T-cell (primary cell): ENCODE measurements at regions not wholly inside any gene's neighbourhood (a gene's known extent, or its start where the extent isn't known, plus 50 kb on each side); places are given as distances from the start of the nearest gene placed in this dataset.

Experiments
- ATAC-seq, 4 experiments: fragments of 200-7000 bp in 3 of 4; fragments of 150-1000 bp in 1 of 4; cut with Tn5 transposase; replicated peaks in 1 of 4; 1 replicate in 3 of 4; 2 replicates in 1 of 4; pipeline ENCODE4 v1.10.0; 2021; ENCODE audit warnings: moderate library complexity in 3 of 4, mild to moderate bottlenecking in 2 of 4, moderate number of reproducible peaks in 1 of 4
- CTCF ChIA-PET, 2 donors: fragments of 300-600 bp; sonication (Branson Sonifier 250); formaldehyde crosslinking; loops; one replicate each; lab custom pipeline; 2022; ENCODE audit warnings: antibody characterized with exemption in 2 of 2; lab: Charles Lee
- POLR2A ChIA-PET, 2 donors: fragments of 300-600 bp; sonication (Branson Sonifier 250); formaldehyde crosslinking; loops; one replicate each; lab custom pipeline; 2022; ENCODE audit warnings: antibody characterized with exemption in 2 of 2; lab: Charles Lee
- DNase-seq, 35 experiments: peaks; one replicate each; pipeline versions ENCODE4 v3.0.0 to v3.0.0-alpha.2; 2013 to 2023
- H3K27ac ChIP-seq: one replicate; pipeline ENCODE4 v1.5.1; 2013; ENCODE audit warnings: low read length
- H3K27me3 ChIP-seq, 2 experiments: replicated peaks in 1 of 2; 1 replicate in 1 of 2; 2 replicates in 1 of 2; pipeline versions ENCODE4 v1.6.1 to v1.7.0; 2013; ENCODE audit warnings: low read length in 1 of 2, mixed read lengths in 1 of 2; ENCODE audit not compliant: control insufficient read depth in 2 of 2, insufficient read depth in 2 of 2; ENCODE audit errors: extremely low read depth in 1 of 2
- H3K36me3 ChIP-seq, 2 donors: 1 replicate in 1 of 2; 2 replicates in 1 of 2; pipeline versions ENCODE4 v1.6.1 to v1.7.0; 2013; ENCODE audit warnings: low read length in 1 of 2; ENCODE audit not compliant: control insufficient read depth in 2 of 2, insufficient read depth in 1 of 2; ENCODE audit errors: extremely low read depth in 1 of 2
- H3K4me1 ChIP-seq, 2 experiments: 1 replicate in 1 of 2; 2 replicates in 1 of 2; pipeline versions ENCODE4 v1.6.1 to v1.7.0; 2013; ENCODE audit warnings: low read length in 2 of 2, mixed read lengths in 1 of 2; ENCODE audit not compliant: insufficient read depth in 2 of 2, control insufficient read depth in 1 of 2; ENCODE audit errors: extremely low read depth in 1 of 2
- H3K4me3 ChIP-seq, 2 donors: 1 replicate in 1 of 2; 2 replicates in 1 of 2; pipeline versions ENCODE4 v1.5.1 to v1.7.0; 2013; ENCODE audit warnings: mild to moderate bottlenecking in 2 of 2, low read length in 1 of 2, moderate library complexity in 1 of 2; ENCODE audit not compliant: control insufficient read depth in 1 of 2; ENCODE audit errors: extremely low read depth in 1 of 2
- H3K9me3 ChIP-seq: 2 replicates; pipeline ENCODE4 v1.7.0; 2013
- H3K27ac Mint-ChIP-seq, 2 donors: one replicate each; pipeline ENCODE4 v1.8.0; 2020 to 2021; ENCODE audit warnings: mild to moderate bottlenecking in 2 of 2, mixed read lengths in 2 of 2
- H3K27me3 Mint-ChIP-seq, 2 donors: one replicate each; pipeline ENCODE4 v1.8.0; 2021 to 2022; ENCODE audit warnings: mixed read lengths in 2 of 2
- H3K36me3 Mint-ChIP-seq: one replicate; pipeline ENCODE4 v1.8.0; 2021; ENCODE audit warnings: mixed read lengths
- H3K4me1 Mint-ChIP-seq, 3 donors: one replicate each; pipeline ENCODE4 v1.8.0; 2020 to 2022; ENCODE audit warnings: mixed read lengths in 3 of 3, mild to moderate bottlenecking in 1 of 3
- H3K4me3 Mint-ChIP-seq, 3 donors: one replicate each; pipeline ENCODE4 v1.8.0; 2020 to 2022; ENCODE audit warnings: mild to moderate bottlenecking in 3 of 3, mixed read lengths in 3 of 3, moderate library complexity in 3 of 3
- H3K9me3 Mint-ChIP-seq, 3 donors: one replicate each; pipeline ENCODE4 v1.8.0; 2020 to 2022; ENCODE audit warnings: mixed read lengths in 3 of 3
- WGBS: methylation state at CpG from one replicate; pipeline ENCODE4 v1.1.5; 2013; ENCODE audit warnings: missing lambda C conversion rate; ENCODE audit not compliant: insufficient coverage; 5-methylcytosine and 5-hydroxymethylcytosine counted together

GRCh38 chr16:51051671-51052070, 99.4 kb downstream of the SALL1 start:
- 33% methylated on average over 1 of the region's 1 CpG for WGBS
- H3K4me3 Mint-ChIP-seq, result no peak overlapping the region
- ChIA-PET POLR2A (no interaction called here), CTCF (no interaction called here)
- H3K9me3 Mint-ChIP-seq, result peaks cover 0 to 11% (median 3%) of the 10 kb centered on the region in 3 donors
- Histone ChIP-seq H3K9me3 (no peaks in the 10 kb centered on the region), H3K4me3 (no peak overlapping the region), H3K27me3 (peaks cover 0 to 7% of the 10 kb centered on the region in 2 experiments), H3K27ac (no peak overlapping the region), H3K4me1 (no peaks in the 10 kb centered on the region), H3K36me3 (no peaks in the 10 kb centered on the region)
- no peak overlapping the region for H3K27ac Mint-ChIP-seq
- H3K4me1 Mint-ChIP-seq, result no peaks in the 10 kb centered on the region
- DNase-seq (no peak), ATAC-seq (no peak)
- no peaks in the 10 kb centered on the region for H3K36me3 Mint-ChIP-seq
- peaks cover 16 to 20% of the 10 kb centered on the region in 2 donors for H3K27me3 Mint-ChIP-seq

DNA sequence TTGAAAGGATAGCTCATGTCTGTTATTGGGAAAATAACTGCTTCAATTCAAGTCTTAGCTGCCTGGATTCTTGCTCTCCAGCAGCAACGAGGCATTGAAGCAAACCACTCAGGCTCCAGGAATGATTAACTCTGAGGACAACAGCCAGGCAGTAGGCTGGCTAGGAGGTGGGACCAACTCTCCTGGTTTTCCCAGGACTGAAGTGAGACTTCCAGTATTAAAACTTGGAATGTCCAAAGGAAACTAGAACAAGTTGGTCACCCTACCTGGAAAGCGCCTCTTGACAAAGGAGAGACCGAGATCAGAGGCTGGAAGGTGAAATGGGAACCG, 100.7 kb downstream of the SALL1 start:
- H3K4me1 Mint-ChIP-seq, result no peaks in the 10 kb centered on the region
- no peak overlapping the region for H3K4me3 Mint-ChIP-seq
- ChIA-PET CTCF (no interaction called here), POLR2A (no interaction called here)
- H3K27me3 Mint-ChIP-seq, result peaks cover 6 to 15% of the 10 kb centered on the region in 2 donors
- Histone ChIP-seq H3K27me3 (peaks cover 0 to 5% of the 10 kb centered on the region in 2 experiments), H3K36me3 (no peaks in the 10 kb centered on the region), H3K27ac (no peak overlapping the region), H3K4me1 (no peaks in the 10 kb centered on the region), H3K9me3 (no peaks in the 10 kb centered on the region), H3K4me3 (no peak overlapping the region)
- no peak for DNase-seq
- H3K36me3 Mint-ChIP-seq, result no peaks in the 10 kb centered on the region
- no peak for ATAC-seq
- H3K27ac Mint-ChIP-seq, result no peak overlapping the region
- 63% methylated on average over 3 of the region's 4 CpGs for WGBS
- H3K9me3 Mint-ChIP-seq, result peaks cover 0 to 11% (median 3%) of the 10 kb centered on the region in 3 donors

DNA sequence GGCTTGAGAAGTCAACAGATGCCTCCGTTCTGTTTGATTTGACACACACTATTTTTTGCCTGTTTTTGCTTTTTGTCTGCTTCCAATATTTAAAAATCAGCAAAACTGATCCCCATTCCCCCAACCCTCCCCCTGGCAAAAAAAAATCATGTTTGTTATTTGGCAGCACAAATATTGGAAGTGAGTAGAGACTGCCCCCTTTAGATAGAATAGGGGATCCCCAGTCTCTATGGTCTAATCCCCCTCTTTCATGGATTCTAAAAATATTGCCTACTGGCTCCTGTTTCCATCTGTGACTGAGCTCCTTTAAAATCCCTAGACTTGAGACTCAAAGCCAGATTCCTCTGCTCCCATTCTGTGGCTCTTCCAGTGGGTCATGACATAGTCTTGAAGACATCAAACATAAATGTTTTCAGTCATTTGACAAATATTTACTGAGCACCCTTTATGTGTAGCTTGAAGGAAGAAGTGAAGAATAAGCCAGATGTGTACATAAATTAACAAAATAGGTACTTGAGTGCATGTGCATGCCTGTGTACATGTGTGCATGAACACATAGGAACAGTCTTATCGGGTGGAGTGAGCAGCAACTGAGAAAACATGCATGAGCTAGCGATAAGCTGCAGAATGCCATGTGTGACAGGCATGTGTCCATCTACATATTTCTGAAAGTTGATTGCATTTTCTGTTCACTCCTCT, 101.2 kb downstream of the SALL1 start:
- Histone ChIP-seq H3K27ac (no peak overlapping the region), H3K36me3 (no peaks in the 10 kb centered on the region), H3K4me1 (no peaks in the 10 kb centered on the region), H3K4me3 (no peak overlapping the region), H3K9me3 (no peaks in the 10 kb centered on the region), H3K27me3 (peaks cover 0 to 5% of the 10 kb centered on the region in 2 experiments)
- Mint-ChIP-seq H3K36me3 (no peaks in the 10 kb centered on the region), H3K9me3 (peaks cover 0 to 11% (median 3%) of the 10 kb centered on the region in 3 donors), H3K4me3 (no peak overlapping the region), H3K27me3 (peaks cover under 1 to 12% of the 10 kb centered on the region in 2 donors), H3K4me1 (no peaks in the 10 kb centered on the region), H3K27ac (no peak overlapping the region)
- DNase-seq, result no peak
- WGBS, result 75% methylated on average over 2 of the region's 3 CpGs
- CTCF ChIA-PET, result no interaction called here
- ATAC-seq, result no peak
- POLR2A ChIA-PET, result no interaction called here

DNA sequence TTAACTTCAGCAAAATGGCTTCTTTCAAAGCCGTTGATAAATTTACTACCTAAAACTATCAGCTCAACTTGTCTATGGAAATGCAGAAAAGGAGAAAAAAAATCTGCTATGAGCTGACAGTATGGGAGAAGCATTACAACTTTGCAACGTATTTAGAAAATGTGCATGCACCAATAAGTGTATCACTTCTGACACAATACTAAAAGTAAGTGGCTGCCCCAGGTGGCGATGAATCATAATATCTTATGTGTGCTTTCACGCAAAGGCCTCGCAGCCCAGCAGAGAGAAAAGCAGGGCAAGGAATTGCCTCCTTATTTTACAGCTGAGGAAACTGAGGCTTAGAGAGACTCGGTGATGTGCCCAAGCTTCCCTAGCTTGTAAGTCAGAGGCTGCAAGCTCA, 101.8 kb downstream of the SALL1 start:
- no peak overlapping the region for H3K4me3 Mint-ChIP-seq
- H3K27ac Mint-ChIP-seq, result no peak overlapping the region
- WGBS, result 91% methylated on average over 4 of the region's 6 CpGs
- H3K4me1 Mint-ChIP-seq, result no peaks in the 10 kb centered on the region
- CTCF ChIA-PET, result no interaction called here
- DNase-seq (no peak), ATAC-seq (no peak)
- Histone ChIP-seq H3K27ac (no peak overlapping the region), H3K4me1 (no peaks in the 10 kb centered on the region), H3K9me3 (no peaks in the 10 kb centered on the region), H3K4me3 (no peak overlapping the region), H3K27me3 (peaks cover 0 to 2% of the 10 kb centered on the region in 2 experiments), H3K36me3 (no peaks in the 10 kb centered on the region)
- H3K27me3 Mint-ChIP-seq, result peaks cover under 1 to 8% of the 10 kb centered on the region in 2 donors
- no peaks in the 10 kb centered on the region for H3K36me3 Mint-ChIP-seq
- H3K9me3 Mint-ChIP-seq, result peaks cover 0 to 7% (median 3%) of the 10 kb centered on the region in 3 donors
- POLR2A ChIA-PET, result no interaction called here

GRCh38 chr16:51048544-51048943, 102.5 kb downstream of the SALL1 start:
- WGBS, result 33% methylated on average over 1 of the region's 3 CpGs
- H3K4me1 ChIP-seq, result no peaks in the 10 kb centered on the region
- Mint-ChIP-seq H3K4me3 (no peak overlapping the region), H3K27ac (no peak overlapping the region), H3K27me3 (peaks cover 4 to 8% of the 10 kb centered on the region in 2 donors), H3K36me3 (no peaks in the 10 kb centered on the region), H3K4me1 (no peaks in the 10 kb centered on the region), H3K9me3 (peaks cover 0 to 4% (median 0%) of the 10 kb centered on the region in 3 donors)
- H3K9me3 ChIP-seq, result no peaks in the 10 kb centered on the region
- POLR2A ChIA-PET, result no interaction called here
- H3K4me3 ChIP-seq, result no peak overlapping the region
- H3K27ac ChIP-seq, result no peak overlapping the region
- DNase-seq (no peak), ATAC-seq (no peak)
- peaks cover 0 to 3% of the 10 kb centered on the region in 2 experiments for H3K27me3 ChIP-seq
- CTCF ChIA-PET, result no interaction called here
- no peaks in the 10 kb centered on the region for H3K36me3 ChIP-seq

DNA sequence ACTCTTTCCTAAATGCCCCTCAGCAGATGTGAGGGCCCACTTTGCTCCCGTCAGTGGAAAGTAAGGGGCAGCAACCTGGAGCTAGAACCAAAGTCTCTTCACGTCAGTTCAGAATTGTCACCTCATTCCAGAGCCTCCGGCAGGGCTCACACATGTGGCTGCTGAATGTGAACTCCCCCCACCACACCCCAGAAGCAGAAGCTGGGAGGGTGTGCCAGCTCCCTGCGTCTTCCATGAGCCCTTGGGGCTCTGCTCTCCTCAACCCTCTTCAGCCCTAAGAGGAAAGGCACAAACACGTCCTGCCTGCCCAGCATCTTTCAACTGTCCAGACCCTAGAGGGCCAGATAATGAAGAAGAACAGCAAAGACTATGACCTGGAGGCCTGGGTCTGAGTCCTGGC, 105.3 kb downstream of the SALL1 start:
- no peak overlapping the region for H3K4me3 Mint-ChIP-seq
- POLR2A ChIA-PET, result no interaction called here
- 71% methylated on average over 4 of the region's 5 CpGs for WGBS

More for the DNA sequence above, 105.3 kb downstream of the SALL1 start:
- no peak overlapping the region for H3K4me3 ChIP-seq
- Mint-ChIP-seq H3K27ac (no peak overlapping the region), H3K9me3 (peaks cover 0 to 4% (median 0%) of the 10 kb centered on the region in 3 donors), H3K4me1 (no peaks in the 10 kb centered on the region), H3K27me3 (peaks cover 6 to 8% of the 10 kb centered on the region in 2 donors), H3K36me3 (no peaks in the 10 kb centered on the region)
- CTCF ChIA-PET, result no interaction called here
- H3K27me3 ChIP-seq, result peaks cover 0 to 3% of the 10 kb centered on the region in 2 experiments
- no peaks in the 10 kb centered on the region for H3K36me3 ChIP-seq
- ATAC-seq (no peak), DNase-seq (no peak)
- no peaks in the 10 kb centered on the region for H3K4me1 ChIP-seq
- no peaks in the 10 kb centered on the region for H3K9me3 ChIP-seq
- no peak overlapping the region for H3K27ac ChIP-seq
